HG02588 (cell line): ENCODE measurements at regions not wholly inside any gene's neighbourhood (a gene's known extent, or its start where the extent isn't known, plus 50 kb on each side); places are given as distances from the start of the nearest gene placed in this dataset.
"Not testable (repeated sequence)": the region's sequence is repeated elsewhere in the genome, so short reads cannot be mapped to it uniquely, and the experiment has no call there.

Experiments used
- ATAC-seq: cut with Tn5 transposase; IDR thresholded peaks from one replicate; pipeline ENCODE4 v1.9.1; 2021; ENCODE audit warnings: mild to moderate bottlenecking, moderate library complexity; ENCODE audit not compliant: unreplicated experiment

GRCh38 chr18:43793910-43794309, 516.6 kb upstream of the SYT4 start:
- no peak for ATAC-seq

GRCh38 chr18:43794363-43794762, 517.1 kb upstream of the SYT4 start:
- ATAC-seq: no peak

- no peak for ATAC-seq
These were observed 520.1 kb upstream of the SYT4 start for GRCh38 chr18:43797347-43797746.

- ATAC-seq: no peak
These were observed 523.3 kb upstream of the SYT4 start for GRCh38 chr18:43800584-43800983.

- ATAC-seq: no peak
These were observed 528.4 kb upstream of the SYT4 start for GRCh38 chr18:43805646-43806194.

GRCh38 chr18:43812627-43813026, 535.3 kb upstream of the SYT4 start:
- no peak for ATAC-seq

GRCh38 chr18:43819397-43819796, 542.1 kb upstream of the SYT4 start:
- ATAC-seq: no peak

GRCh38 chr18:43819873-43820272, 542.6 kb upstream of the SYT4 start:
- ATAC-seq: no peak

GRCh38 chr18:43825768-43826167, 548.5 kb upstream of the SYT4 start:
- no peak for ATAC-seq

GRCh38 chr18:43826215-43826614, 548.9 kb upstream of the SYT4 start:
- no peak for ATAC-seq

- ATAC-seq: no peak
These were observed 550.0 kb upstream of the SYT4 start for GRCh38 chr18:43827311-43827710.

- ATAC-seq: no peak
These were observed 553.0 kb upstream of the SYT4 start for GRCh38 chr18:43830303-43830702.

GRCh38 chr18:43830947-43831346, 553.7 kb upstream of the SYT4 start:
- ATAC-seq: no peak

- ATAC-seq: no peak
These were observed 569.0 kb upstream of the SYT4 start for GRCh38 chr18:43846299-43846698.

- ATAC-seq: no peak
These were observed 570.1 kb upstream of the SYT4 start for GRCh38 chr18:43847164-43848091.

GRCh38 chr18:43849831-43850230, 572.5 kb upstream of the SYT4 start:
- ATAC-seq: not testable (repeated sequence)

- no peak for ATAC-seq
These were observed 578.1 kb upstream of the SYT4 start for GRCh38 chr18:43855376-43855775.

- no peak for ATAC-seq
These were observed 585.9 kb upstream of the SYT4 start for GRCh38 chr18:43863180-43863579.

GRCh38 chr18:43866696-43867095, 589.4 kb upstream of the SYT4 start:
- ATAC-seq: no peak

- ATAC-seq: no peak
These were observed 591.3 kb upstream of the SYT4 start for GRCh38 chr18:43868497-43868995.

GRCh38 chr18:43869451-43870008, 592.2 kb upstream of the SYT4 start:
- ATAC-seq: no peak

- no peak for ATAC-seq
These were observed 593.3 kb upstream of the SYT4 start for GRCh38 chr18:43870626-43871025.
